ENCODE measurements at regions not wholly inside any gene's neighbourhood (a gene's known extent, or its start where the extent isn't known, plus 50 kb on each side); places are given as distances from the start of the nearest gene placed in this dataset.

GRCh38 chr2:57100436-57100835 is 916.6 kb downstream of the CCDC85A start:
- TF ChIP-seq CTCF (IDR thresholded peaks at IDR 0.05; ENCODE audit: low read depth, low read length): no peak
- no peak overlapping the region for H3K4me3 ChIP-seq (ENCODE audit: low read depth, low read length)
- in situ Hi-C loops (cut with HindIII; ENCODE audit: low sequenced_read_pairs): no loop called here
- DNase-seq (ENCODE audit: low read depth, low spot score): no peak

GRCh38 chr2:57105694-57106093 is 921.9 kb downstream of the CCDC85A start:
- in situ Hi-C loops (cut with HindIII; ENCODE audit: low sequenced_read_pairs): no loop called here
- TF ChIP-seq CTCF (IDR thresholded peaks at IDR 0.05; ENCODE audit: low read depth, low read length): no peak
- no peak overlapping the region for H3K4me3 ChIP-seq (ENCODE audit: low read depth, low read length)
- DNase-seq (ENCODE audit: low read depth, low spot score): no peak

- DNase-seq (ENCODE audit: low read depth, low spot score): no peak
- no peak overlapping the region for H3K4me3 ChIP-seq (ENCODE audit: low read depth, low read length)
- in situ Hi-C loops (cut with HindIII; ENCODE audit: low sequenced_read_pairs): no loop called here
- TF ChIP-seq CTCF (IDR thresholded peaks at IDR 0.05; ENCODE audit: low read depth, low read length): no peak
Observed at GRCh38 chr2:57107353-57107752, 923.6 kb downstream of the CCDC85A start.

GRCh38 chr2:57111531-57111930 is 927.7 kb downstream of the CCDC85A start:
- DNase-seq (ENCODE audit: low read depth, low spot score): no peak
- in situ Hi-C loops (cut with HindIII; ENCODE audit: low sequenced_read_pairs): no loop called here
- no peak for TF ChIP-seq CTCF (IDR thresholded peaks at IDR 0.05; ENCODE audit: low read depth, low read length)

GRCh38 chr2:57119141-57119540 is 927.5 kb upstream of the VRK2 start:
- H3K4me3 ChIP-seq (ENCODE audit: low read depth, low read length): no peak overlapping the region
- no peak for TF ChIP-seq CTCF (IDR thresholded peaks at IDR 0.05; ENCODE audit: low read depth, low read length)
- in situ Hi-C loops (cut with HindIII; ENCODE audit: low sequenced_read_pairs): no loop called here
- DNase-seq (ENCODE audit: low read depth, low spot score): no peak

More at GRCh38 chr2:57111531-57111930, 927.7 kb downstream of the CCDC85A start:
- no peak overlapping the region for H3K4me3 ChIP-seq (ENCODE audit: low read depth, low read length)

GRCh38 chr2:57126410-57126809 is 920.2 kb upstream of the VRK2 start:
- in situ Hi-C loops (cut with HindIII; ENCODE audit: low sequenced_read_pairs): no loop called here
- no peak for DNase-seq (ENCODE audit: low read depth, low spot score)
- no peak overlapping the region for H3K4me3 ChIP-seq (ENCODE audit: low read depth, low read length)
- no peak for TF ChIP-seq CTCF (IDR thresholded peaks at IDR 0.05; ENCODE audit: low read depth, low read length)

- TF ChIP-seq CTCF (IDR thresholded peaks at IDR 0.05; ENCODE audit: low read depth, low read length): no peak
- no peak overlapping the region for H3K4me3 ChIP-seq (ENCODE audit: low read depth, low read length)
- in situ Hi-C loops (cut with HindIII; ENCODE audit: low sequenced_read_pairs): no loop called here
- no peak for DNase-seq (ENCODE audit: low read depth, low spot score)
Observed at GRCh38 chr2:57139179-57139578, 907.4 kb upstream of the VRK2 start.

Measured in astrocyte of the spinal cord (primary cell).